ENCODE measurements at regions not wholly inside any gene's neighbourhood (a gene's known extent, or its start where the extent isn't known, plus 50 kb on each side); places are given as distances from the start of the nearest gene placed in this dataset.

GRCh38 chr21:25326181-25326580 lies 281.1 kb downstream of the MRPL39 start:
- Histone ChIP-seq H2BK5ac (ENCODE audit: low read depth, low read length, poor library complexity, severe bottlenecking) (no peak overlapping the region), H4K20me1 (ENCODE audit: insufficient read depth, low read length) (no peaks in the 10 kb centered on the region), H2AFZ (replicated peaks; ENCODE audit: low read length, poor library complexity) (no peak overlapping the region), H3K4ac (ENCODE audit: low read depth, low read length) (no peak overlapping the region), H4K91ac (ENCODE audit: insufficient read depth, low read depth, low read length) (no peak overlapping the region), H3K4me1 (ENCODE audit: control insufficient read depth, insufficient read depth, low read length) (peaks cover 2% of the 10 kb centered on the region; the same call in 1 of the 2 replicates), H2BK120ac (ENCODE audit: low read depth, low read length) (no peak overlapping the region), H3K4me3 (ENCODE audit: insufficient read depth, low read depth, low read length) (no peak overlapping the region), H3K9me3 (ENCODE audit: control insufficient read depth, insufficient read depth, low read length) (peaks cover 2% of the 10 kb centered on the region; the same call in 1 of the 2 replicates), H4K5ac (ENCODE audit: low read depth, low read length) (no peak overlapping the region), H3K23ac (ENCODE audit: low read depth, low read length) (no peak overlapping the region), H2BK15ac (ENCODE audit: low read depth, low read length) (0 out of 3 replicates have a peak overlapping the region, but pooled peaks have one; percentile 6), H3K36me3 (ENCODE audit: control insufficient read depth, insufficient read depth, low read length) (no peaks in the 10 kb centered on the region), H3K14ac (replicated peaks; ENCODE audit: low read depth, low read length) (no peak overlapping the region), H3K4me2 (ENCODE audit: low read depth, low read length) (no peak overlapping the region), H3K56ac (ENCODE audit: extremely low read depth, insufficient read depth, low read length) (no peak overlapping the region), H3K18ac (ENCODE audit: low read depth, low read length) (peak overlapping the region; percentile 8; the same call in 1 of the 2 replicates), H2AK5ac (ENCODE audit: low read depth, low read length) (no peak overlapping the region), H3K79me1 (ENCODE audit: low read depth in 1 of 2, low read length in 2 of 2) (no peaks in the 10 kb centered on the region), H3K27ac (ENCODE audit: insufficient read depth, low read length) (no peak overlapping the region), H4K8ac (ENCODE audit: low read depth in 2 of 2, low read length in 2 of 2) (no peak overlapping the region; a peak in 1 of 4 replicates), H2BK20ac (ENCODE audit: low read depth, low read length) (no peak overlapping the region), H3K27me3 (ENCODE audit: control insufficient read depth, insufficient read depth, low read length) (no peaks in the 10 kb centered on the region), H3K9ac (ENCODE audit: low read depth, low read length) (no peak overlapping the region), H2AK9ac (replicated peaks; ENCODE audit: low read depth, low read length, poor library complexity) (no peak overlapping the region), H3K9me1 (ENCODE audit: insufficient read depth, low read length) (no peaks in the 10 kb centered on the region)
- CTCF ChIA-PET: interaction anchor here (0.8 kb wide), 1 partner anchor 471 kb away, joined by 3 read pairs; no protein-coding TSS in a partner anchor
- no peak for TF ChIP-seq RAD21 (IDR thresholded peaks at IDR 0.05; ENCODE audit: low read length)
- no peak for TF ChIP-seq RCOR1 (IDR thresholded peaks at IDR 0.05; ENCODE audit: insufficient replicate concordance, low read length)
- no peak for TF ChIP-seq FOS (IDR thresholded peaks at IDR 0.05; ENCODE audit: low read depth, low read length)
- TF ChIP-seq MXI1 (IDR thresholded peaks at IDR 0.05; ENCODE audit: borderline replicate concordance, low read depth, low read length): no peak
- TF ChIP-seq NFE2L2 (IDR thresholded peaks at IDR 0.05; ENCODE audit: low read depth, low read length): no peak
- no peak for TF ChIP-seq USF2 (IDR thresholded peaks at IDR 0.05; ENCODE audit: low read depth, low read length)
- POLR2A ChIA-PET (ENCODE audit: unreplicated experiment): no interaction called here
- ATAC-seq (ENCODE audit: low read depth): no peak
- no peak for DNase-seq
- dilution Hi-C loops (cut with HindIII; ENCODE audit: low sequenced_read_pairs, unreplicated experiment) (no loop called here), intact Hi-C loops (cut with micrococcal nuclease) (no loop called here), in situ Hi-C loops (cut with MboI; ENCODE audit: low sequenced_read_pairs) (no loop called here)
- BruUV-seq (replicated peaks): no TSS peak
- no CpG with 5 or more reads among the region's 2 CpGs for WGBS, 2 experiments (ENCODE audit: extremely low coverage in 2 of 2, insufficient read length in 1 of 2)

Data from IMR-90 (cell line).